ENCODE measurements at regions not wholly inside any gene's neighbourhood (a gene's known extent, or its start where the extent isn't known, plus 50 kb on each side); places are given as distances from the start of the nearest gene placed in this dataset.

- DNase-seq (ENCODE audit: low read depth in 2 of 2), result no peak
Measured at GRCh38 chr17:22441776-22442175, 749.5 kb downstream of the KCNJ18 start.

GRCh38 chr17:22443061-22443460, 750.7 kb downstream of the KCNJ18 start:
- no peak for DNase-seq (ENCODE audit: low read depth in 2 of 2)

- DNase-seq (ENCODE audit: low read depth in 2 of 2), result no peak
Measured at GRCh38 chr17:22453181-22453580, 760.9 kb downstream of the KCNJ18 start.

- DNase-seq (ENCODE audit: low read depth in 2 of 2), result no peak
Measured at GRCh38 chr17:22454070-22454999, 762.0 kb downstream of the KCNJ18 start.

- DNase-seq (ENCODE audit: low read depth in 2 of 2), result no peak
Measured at GRCh38 chr17:22459331-22459952, 767.1 kb downstream of the KCNJ18 start.

- DNase-seq (ENCODE audit: low read depth in 2 of 2), result no peak
Measured at GRCh38 chr17:22459953-22460350, 767.6 kb downstream of the KCNJ18 start.

- no peak for DNase-seq (ENCODE audit: low read depth in 2 of 2)
Measured at GRCh38 chr17:22460461-22461063, 768.2 kb downstream of the KCNJ18 start.

GRCh38 chr17:22461460-22462145, 769.3 kb downstream of the KCNJ18 start:
- DNase-seq (ENCODE audit: low read depth in 2 of 2), result no peak

- no peak for DNase-seq (ENCODE audit: low read depth in 2 of 2)
Measured at GRCh38 chr17:22462461-22462860, 770.1 kb downstream of the KCNJ18 start.

- no peak for DNase-seq (ENCODE audit: low read depth in 2 of 2)
Measured at GRCh38 chr17:22463110-22463850, 771.0 kb downstream of the KCNJ18 start.

- DNase-seq (ENCODE audit: low read depth in 2 of 2), result no peak
Measured at GRCh38 chr17:22464041-22464440, 771.7 kb downstream of the KCNJ18 start.

GRCh38 chr17:22467720-22468119, 775.4 kb downstream of the KCNJ18 start:
- DNase-seq (ENCODE audit: low read depth in 2 of 2), result no peak

GRCh38 chr17:22469101-22469880, 777.0 kb downstream of the KCNJ18 start:
- no peak for DNase-seq (ENCODE audit: low read depth in 2 of 2)

- DNase-seq (ENCODE audit: low read depth in 2 of 2), result no peak
Measured at GRCh38 chr17:22469941-22470340, 777.6 kb downstream of the KCNJ18 start.

GRCh38 chr17:22470411-22471175, 778.3 kb downstream of the KCNJ18 start:
- no peak for DNase-seq (ENCODE audit: low read depth in 2 of 2)

GRCh38 chr17:22484826-22485225, 792.5 kb downstream of the KCNJ18 start:
- DNase-seq (ENCODE audit: low read depth in 2 of 2), result no peak

- DNase-seq (ENCODE audit: low read depth in 2 of 2), result no peak
Measured at GRCh38 chr17:22490399-22490798, 798.1 kb downstream of the KCNJ18 start.

GRCh38 chr17:22492331-22492730, 800.0 kb downstream of the KCNJ18 start:
- no peak for DNase-seq (ENCODE audit: low read depth in 2 of 2)

GRCh38 chr17:22496450-22496849, 804.1 kb downstream of the KCNJ18 start:
- DNase-seq (ENCODE audit: low read depth in 2 of 2), result no peak

Data from stimulated activated CD8-positive, alpha-beta memory T cell treated with anti-CD3 and anti-CD28 coated beads, Interleukin-7, amount 100 ng/mL, for 1 hour (primary cell).